ENCODE measurements at regions not wholly inside any gene's neighbourhood (a gene's known extent, or its start where the extent isn't known, plus 50 kb on each side); places are given as distances from the start of the nearest gene placed in this dataset.
A peak's percentile ranks its signal among the peaks of the same experiment; 100 is the strongest.

GRCh38 chr16:26301516-26301915, 609.8 kb downstream of the HS3ST4 start:
- CTCF ChIA-PET, result no interaction called here
- Mint-ChIP-seq H3K9me3 (peaks cover 0 to 3% (median 0%) of the 10 kb centered on the region in 5 donors), H3K36me3 (peaks cover 0 to 3% (median 0%) of the 10 kb centered on the region in 3 donors), H3K27me3 (peaks cover 0 to 5% of the 10 kb centered on the region in 2 donors), H3K4me1 (no peaks in the 10 kb centered on the region), H3K4me3 (no peak overlapping the region), H3K27ac (no peak overlapping the region)
- Histone ChIP-seq H3K36me3 (ENCODE audit: insufficient read depth, low read length) (no peaks in the 10 kb centered on the region), H3K4me3 (ENCODE audit: low read length) (no peak overlapping the region), H3K27me3 (ENCODE audit: insufficient read depth, low read length, poor library complexity, severe bottlenecking) (peaks cover 3% of the 10 kb centered on the region), H3K9me3 (ENCODE audit: low read length) (no peaks in the 10 kb centered on the region), H3K27ac (ENCODE audit: low read depth, low read length) (no peak overlapping the region), H3K4me1 (ENCODE audit: insufficient read depth, low read length) (no peaks in the 10 kb centered on the region)
- POLR2A ChIA-PET, result no interaction called here
- DNase-seq, result no peak

GRCh38 chr16:26316683-26317464, 625.1 kb downstream of the HS3ST4 start:
- Histone ChIP-seq H3K9me3 (ENCODE audit: low read length) (no peaks in the 10 kb centered on the region), H3K4me1 (ENCODE audit: insufficient read depth, low read length) (no peaks in the 10 kb centered on the region), H3K4me3 (ENCODE audit: low read length) (no peak overlapping the region), H3K27me3 (ENCODE audit: insufficient read depth, low read length, poor library complexity, severe bottlenecking) (no peaks in the 10 kb centered on the region), H3K27ac (ENCODE audit: low read depth, low read length) (no peak overlapping the region), H3K36me3 (ENCODE audit: insufficient read depth, low read length) (no peaks in the 10 kb centered on the region)
- Mint-ChIP-seq H3K9me3 (no peaks in the 10 kb centered on the region), H3K36me3 (no peaks in the 10 kb centered on the region), H3K4me1 (no peaks in the 10 kb centered on the region), H3K4me3 (no peak overlapping the region), H3K27me3 (peaks cover 10% of the 10 kb centered on the region in 2 donors), H3K27ac (no peak overlapping the region)
- CTCF ChIA-PET, result no interaction called here
- POLR2A ChIA-PET, result no interaction called here
- no peak for DNase-seq

- Mint-ChIP-seq H3K4me1 (no peaks in the 10 kb centered on the region), H3K36me3 (peaks cover 0 to 1% (median 0%) of the 10 kb centered on the region in 3 donors)
Observed at GRCh38 chr16:26317885-26318284, 626.1 kb downstream of the HS3ST4 start.

GRCh38 chr16:26330654-26331053, 638.9 kb downstream of the HS3ST4 start:
- no peaks in the 10 kb centered on the region for H3K9me3 ChIP-seq (ENCODE audit: low read length)
- peaks cover 0 to 8% (median 0%) of the 10 kb centered on the region in 5 donors for H3K9me3 Mint-ChIP-seq
- no peak overlapping the region for H3K4me3 Mint-ChIP-seq
- ChIA-PET POLR2A (no interaction called here), CTCF (no interaction called here)
- no peaks in the 10 kb centered on the region for H3K36me3 ChIP-seq (ENCODE audit: insufficient read depth, low read length)
- no peak for DNase-seq
- no peak overlapping the region for H3K27ac ChIP-seq (ENCODE audit: low read depth, low read length)
- no peaks in the 10 kb centered on the region for H3K4me1 ChIP-seq (ENCODE audit: insufficient read depth, low read length)
- no peak overlapping the region for H3K4me3 ChIP-seq (ENCODE audit: low read length)
- H3K27me3 ChIP-seq (ENCODE audit: insufficient read depth, low read length, poor library complexity, severe bottlenecking), result no peaks in the 10 kb centered on the region
- peaks cover 0 to 2% of the 10 kb centered on the region in 2 donors for H3K27me3 Mint-ChIP-seq
- no peak overlapping the region for H3K27ac Mint-ChIP-seq
- H3K36me3 Mint-ChIP-seq, result no peaks in the 10 kb centered on the region
- peaks cover 0 to 6% (median 0%) of the 10 kb centered on the region in 3 donors for H3K4me1 Mint-ChIP-seq

More at GRCh38 chr16:26317885-26318284, 626.1 kb downstream of the HS3ST4 start:
- Histone ChIP-seq H3K27ac (ENCODE audit: low read depth, low read length) (no peak overlapping the region), H3K4me1 (ENCODE audit: insufficient read depth, low read length) (no peaks in the 10 kb centered on the region), H3K27me3 (ENCODE audit: insufficient read depth, low read length, poor library complexity, severe bottlenecking) (no peaks in the 10 kb centered on the region), H3K36me3 (ENCODE audit: insufficient read depth, low read length) (no peaks in the 10 kb centered on the region), H3K4me3 (ENCODE audit: low read length) (no peak overlapping the region), H3K9me3 (ENCODE audit: low read length) (no peaks in the 10 kb centered on the region)
- no peak overlapping the region for H3K27ac Mint-ChIP-seq
- peaks cover 6 to 9% of the 10 kb centered on the region in 2 donors for H3K27me3 Mint-ChIP-seq
- no peaks in the 10 kb centered on the region for H3K9me3 Mint-ChIP-seq
- ChIA-PET POLR2A (no interaction called here), CTCF (no interaction called here)
- no peak for DNase-seq
- no peak overlapping the region for H3K4me3 Mint-ChIP-seq

GRCh38 chr16:26334218-26335111, 642.7 kb downstream of the HS3ST4 start:
- peaks cover 0 to 2% (median 0%) of the 10 kb centered on the region in 5 donors for H3K9me3 Mint-ChIP-seq
- no peak for DNase-seq
- no peaks in the 10 kb centered on the region for H3K4me1 ChIP-seq (ENCODE audit: insufficient read depth, low read length)
- H3K27me3 ChIP-seq (ENCODE audit: insufficient read depth, low read length, poor library complexity, severe bottlenecking), result no peaks in the 10 kb centered on the region
- H3K4me3 Mint-ChIP-seq, result no peak overlapping the region
- H3K36me3 ChIP-seq (ENCODE audit: insufficient read depth, low read length), result no peaks in the 10 kb centered on the region
- no peak overlapping the region for H3K27ac Mint-ChIP-seq
- POLR2A ChIA-PET, result no interaction called here
- H3K27ac ChIP-seq (ENCODE audit: low read depth, low read length), result no peak overlapping the region
- H3K4me1 Mint-ChIP-seq, result peaks cover 0 to 6% (median 0%) of the 10 kb centered on the region in 3 donors
- H3K36me3 Mint-ChIP-seq, result no peaks in the 10 kb centered on the region
- no peaks in the 10 kb centered on the region for H3K9me3 ChIP-seq (ENCODE audit: low read length)
- H3K27me3 Mint-ChIP-seq, result peaks cover 0 to 3% of the 10 kb centered on the region in 2 donors
- CTCF ChIA-PET, result no interaction called here
- no peak overlapping the region for H3K4me3 ChIP-seq (ENCODE audit: low read length)

GRCh38 chr16:26335236-26335853, 643.6 kb downstream of the HS3ST4 start:
- H3K9me3 ChIP-seq (ENCODE audit: low read length), result no peaks in the 10 kb centered on the region
- H3K4me1 ChIP-seq (ENCODE audit: insufficient read depth, low read length), result no peaks in the 10 kb centered on the region
- no peak overlapping the region for H3K4me3 ChIP-seq (ENCODE audit: low read length)
- peaks cover 0 to 6% (median 0%) of the 10 kb centered on the region in 3 donors for H3K4me1 Mint-ChIP-seq
- H3K9me3 Mint-ChIP-seq, result no peaks in the 10 kb centered on the region
- ChIA-PET CTCF (no interaction called here), POLR2A (no interaction called here)
- H3K27me3 ChIP-seq (ENCODE audit: insufficient read depth, low read length, poor library complexity, severe bottlenecking), result no peaks in the 10 kb centered on the region
- H3K27ac ChIP-seq (ENCODE audit: low read depth, low read length), result no peak overlapping the region
- H3K36me3 ChIP-seq (ENCODE audit: insufficient read depth, low read length), result no peaks in the 10 kb centered on the region
- H3K27ac Mint-ChIP-seq, result no peak overlapping the region
- DNase-seq, result no peak
- H3K4me3 Mint-ChIP-seq, result peak overlapping the region in 1 of 7 donors; percentile 54
- peaks cover 0 to 7% of the 10 kb centered on the region in 2 donors for H3K27me3 Mint-ChIP-seq
- H3K36me3 Mint-ChIP-seq, result no peaks in the 10 kb centered on the region

- H3K36me3 ChIP-seq (ENCODE audit: insufficient read depth, low read length), result no peaks in the 10 kb centered on the region
- no peaks in the 10 kb centered on the region for H3K9me3 ChIP-seq (ENCODE audit: low read length)
- no peak overlapping the region for H3K27ac ChIP-seq (ENCODE audit: low read depth, low read length)
- H3K36me3 Mint-ChIP-seq, result peaks cover 0 to 2% (median 0%) of the 10 kb centered on the region in 3 donors
- no peaks in the 10 kb centered on the region for H3K4me1 ChIP-seq (ENCODE audit: insufficient read depth, low read length)
- no peak for DNase-seq
- H3K27me3 Mint-ChIP-seq, result peaks cover 0 to 5% of the 10 kb centered on the region in 2 donors
- H3K4me3 Mint-ChIP-seq, result no peak overlapping the region
- H3K27me3 ChIP-seq (ENCODE audit: insufficient read depth, low read length, poor library complexity, severe bottlenecking), result no peaks in the 10 kb centered on the region
- POLR2A ChIA-PET, result no interaction called here
- CTCF ChIA-PET, result no interaction called here
- no peak overlapping the region for H3K4me3 ChIP-seq (ENCODE audit: low read length)
- H3K27ac Mint-ChIP-seq, result no peak overlapping the region
- H3K9me3 Mint-ChIP-seq, result no peaks in the 10 kb centered on the region
- H3K4me1 Mint-ChIP-seq, result no peaks in the 10 kb centered on the region
Observed at GRCh38 chr16:26342621-26343020, 650.9 kb downstream of the HS3ST4 start.

GRCh38 chr16:26344240-26344776, 652.5 kb downstream of the HS3ST4 start:
- DNase-seq, result no peak
- Histone ChIP-seq H3K4me3 (ENCODE audit: low read length) (no peak overlapping the region), H3K4me1 (ENCODE audit: insufficient read depth, low read length) (no peaks in the 10 kb centered on the region), H3K36me3 (ENCODE audit: insufficient read depth, low read length) (no peaks in the 10 kb centered on the region), H3K9me3 (ENCODE audit: low read length) (no peaks in the 10 kb centered on the region), H3K27ac (ENCODE audit: low read depth, low read length) (no peak overlapping the region), H3K27me3 (ENCODE audit: insufficient read depth, low read length, poor library complexity, severe bottlenecking) (no peaks in the 10 kb centered on the region)
- Mint-ChIP-seq H3K4me3 (no peak overlapping the region), H3K27ac (no peak overlapping the region), H3K36me3 (peaks cover 0 to 2% (median 0%) of the 10 kb centered on the region in 3 donors), H3K9me3 (no peaks in the 10 kb centered on the region), H3K4me1 (no peaks in the 10 kb centered on the region), H3K27me3 (peaks cover 0 to 5% of the 10 kb centered on the region in 2 donors)
- ChIA-PET CTCF (no interaction called here), POLR2A (no interaction called here)

All from CD8-positive, alpha-beta memory T cell (primary cell).